Heart left ventricle (tissue), 16 donors: ENCODE measurements at regions not wholly inside any gene's neighbourhood (a gene's known extent, or its start where the extent isn't known, plus 50 kb on each side); places are given as distances from the start of the nearest gene placed in this dataset.
"Not testable (repeated sequence)": the region's sequence is repeated elsewhere in the genome, so short reads cannot be mapped to it uniquely, and the experiment has no call there.

Experiments
- ATAC-seq, 4 donors: fragments of 200-7000 bp; cut with Tn5 transposase; one replicate each; pipeline ENCODE4 v1.9.1; 2020 to 2022; ENCODE audit warnings: moderate library complexity in 4 of 4, mild to moderate bottlenecking in 3 of 4, moderate number of reproducible peaks in 1 of 4
- DNase-seq, 5 donors: peaks; one replicate each; pipeline ENCODE4 v3.0.0-alpha.2; 2020
- H3K27ac ChIP-seq, 12 donors: fragments of 200-600 bp; sonication (generic) in 4 of 12; one replicate each; pipeline versions ENCODE4 v1.5.0 to v1.8.0; 2016 to 2022; ENCODE audit warnings: mild to moderate bottlenecking in 2 of 12
- H3K27me3 ChIP-seq, 9 donors: fragments of 200-600 bp; sonication (generic) in 2 of 9; one replicate each; pipeline versions ENCODE4 v1.5.1 to v1.8.0; 2016 to 2022; ENCODE audit warnings: mild to moderate bottlenecking in 3 of 9
- H3K36me3 ChIP-seq, 9 donors: fragments of 200-600 bp; sonication (generic) in 2 of 9; one replicate each; pipeline versions ENCODE4 v1.5.0 to v1.8.0; 2018 to 2022; ENCODE audit warnings: mild to moderate bottlenecking in 2 of 9
- H3K4me1 ChIP-seq, 12 donors: fragments of 200-600 bp; sonication (generic) in 4 of 12; one replicate each; pipeline versions ENCODE4 v1.5.0 to v1.8.0; 2016 to 2022; ENCODE audit warnings: mild to moderate bottlenecking in 3 of 12
- H3K4me3 ChIP-seq, 12 donors: fragments of 200-600 bp; sonication (generic) in 4 of 12; one replicate each; pipeline versions ENCODE4 v1.5.0 to v1.8.0; 2017 to 2022; ENCODE audit warnings: mild to moderate bottlenecking in 9 of 12, moderate library complexity in 4 of 12
- H3K9me3 ChIP-seq, 12 donors: fragments of 200-600 bp; sonication (generic) in 4 of 12; one replicate each; pipeline versions ENCODE4 v1.5.0 to v1.8.0; 2016 to 2022; ENCODE audit warnings: mild to moderate bottlenecking in 1 of 12
- POLR2A ChIP-seq, 2 donors: fragments of 450-650 bp; IDR thresholded peaks; one replicate each; pipeline ENCODE4 v1.6.1; 2017; ENCODE audit warnings: antibody characterized with exemption in 2 of 2, mild to moderate bottlenecking in 2 of 2, moderate library complexity in 2 of 2
- WGBS, 4 donors: extraction: QIAGEN DNeasy Blood & Tissue Kit in 2 of 4; methylation state at CpG; one replicate each; pipeline versions ENCODE4 v1.1.5 to v1.1.7; 2013 to 2018; 5-methylcytosine and 5-hydroxymethylcytosine counted together
- intact Hi-C, 10 donors: fragments of 100-400 bp; cut with DNase I; formaldehyde crosslinking; loops; one replicate each; pipeline versions ENCODE4 v1.11.1 to v1.14.2; 2022
- TF ChIP-seq, protein P1 (sequence below), 12 donors: fragments of 200-600 bp; sonication (generic) in 4 of 12; IDR thresholded peaks; one replicate each; pipeline versions ENCODE4 v1.5.0 to v1.8.0; 2018 to 2022; ENCODE audit warnings: antibody characterized with exemption in 12 of 12, mild to moderate bottlenecking in 5 of 12
- donor health status: ischemic (EF 13 %, LVEDD 7.1; RV severe dilation, severe dysfunction).
- donor health status: healthy with polysubstance abuse.
- donor health status: DM: no; HTN: yes; CAD: no.
- donor health status: DM: no; HTN: no; CAD: no.
- donor health status: ischemic (EF 25% LVEDD 6.9; RV normal size, moderate dysfunction).
- donor health status: ischemic (EF 25% LVEDD 5.7; RV mildly dilated, moderate dysfunction).
- donor health status: healthy.
- donor health status: DM: yes; HTN: yes; CAD: no.
- donor health status: ischemic (EF 35%, LVEDD 5.7; RV mildly dilated, moderate dysfunction).
- donor health status: nonischemic (EF 11% LVEDD 7.7; RV severe dilation, severe dysfunction).
- donor health status: DM: yes; HTN: yes; CAD: no.
- donor health status: PGD.
- donor health status: ischemic (EF 29% LVEDD 5.4; RV normal size, mild dysfunction).
- donor health status: nonischemic (EF 23%, LVEDD 6.1; RV moderate dilation, normal function).

DNA sequence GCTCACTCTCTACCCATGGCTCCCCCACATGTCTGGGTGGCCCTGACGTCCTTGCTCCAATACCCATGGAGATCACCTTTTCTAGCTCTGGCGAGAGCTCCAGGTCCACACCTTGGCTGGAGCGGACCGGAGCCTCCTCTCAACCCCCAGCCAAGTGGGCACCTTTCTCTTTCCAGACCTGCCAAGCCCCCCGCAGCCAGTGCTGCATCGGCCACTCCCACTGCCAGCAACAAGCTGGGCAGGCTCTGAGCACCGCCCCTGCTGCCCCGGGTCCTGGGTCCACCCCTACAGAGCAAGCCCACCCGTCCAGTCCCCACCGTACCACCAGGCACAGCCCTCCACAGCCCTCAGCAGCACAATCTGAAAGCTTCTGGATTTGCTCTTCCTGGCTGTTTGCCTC, 98.2 kb upstream of the C14orf180 start:
- no peak for TF ChIP-seq POLR2A (IDR thresholded peaks at IDR 0.05)
- TF ChIP-seq, protein P1, sequence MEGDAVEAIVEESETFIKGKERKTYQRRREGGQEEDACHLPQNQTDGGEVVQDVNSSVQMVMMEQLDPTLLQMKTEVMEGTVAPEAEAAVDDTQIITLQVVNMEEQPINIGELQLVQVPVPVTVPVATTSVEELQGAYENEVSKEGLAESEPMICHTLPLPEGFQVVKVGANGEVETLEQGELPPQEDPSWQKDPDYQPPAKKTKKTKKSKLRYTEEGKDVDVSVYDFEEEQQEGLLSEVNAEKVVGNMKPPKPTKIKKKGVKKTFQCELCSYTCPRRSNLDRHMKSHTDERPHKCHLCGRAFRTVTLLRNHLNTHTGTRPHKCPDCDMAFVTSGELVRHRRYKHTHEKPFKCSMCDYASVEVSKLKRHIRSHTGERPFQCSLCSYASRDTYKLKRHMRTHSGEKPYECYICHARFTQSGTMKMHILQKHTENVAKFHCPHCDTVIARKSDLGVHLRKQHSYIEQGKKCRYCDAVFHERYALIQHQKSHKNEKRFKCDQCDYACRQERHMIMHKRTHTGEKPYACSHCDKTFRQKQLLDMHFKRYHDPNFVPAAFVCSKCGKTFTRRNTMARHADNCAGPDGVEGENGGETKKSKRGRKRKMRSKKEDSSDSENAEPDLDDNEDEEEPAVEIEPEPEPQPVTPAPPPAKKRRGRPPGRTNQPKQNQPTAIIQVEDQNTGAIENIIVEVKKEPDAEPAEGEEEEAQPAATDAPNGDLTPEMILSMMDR (IDR thresholded peaks at IDR 0.05) = no peak
- Histone ChIP-seq H3K9me3 (peaks cover 0 to 28% (median 13%) of the 10 kb centered on the region in 12 donors), H3K36me3 (no peaks in the 10 kb centered on the region), H3K27me3 (peaks cover 0 to 18% (median 0%) of the 10 kb centered on the region in 9 donors), H3K4me1 (no peaks in the 10 kb centered on the region), H3K4me3 (no peak overlapping the region), H3K27ac (no peak overlapping the region)
- intact Hi-C loops = no loop called here
- DNase-seq (no peak), ATAC-seq (no peak)
- 92 to 95% (median 93%) methylated on average over 10 of the region's 10 CpGs for WGBS, 4 donors

GRCh38 chr14:104482017-104482416, 97.5 kb upstream of the C14orf180 start:
- DNase-seq, H3K4me1 ChIP-seq, H3K4me3 ChIP-seq, H3K36me3 ChIP-seq, ATAC-seq, intact Hi-C loops, H3K27ac ChIP-seq: not testable (repeated sequence)
- Histone ChIP-seq H3K9me3 (peaks cover 0 to 28% (median 13%) of the 10 kb centered on the region in 12 donors), H3K27me3 (peaks cover 0 to 18% (median 0%) of the 10 kb centered on the region in 9 donors)
- 78 to 81% (median 80%) methylated on average over 9 of the region's 9 CpGs for WGBS, 4 donors

DNA sequence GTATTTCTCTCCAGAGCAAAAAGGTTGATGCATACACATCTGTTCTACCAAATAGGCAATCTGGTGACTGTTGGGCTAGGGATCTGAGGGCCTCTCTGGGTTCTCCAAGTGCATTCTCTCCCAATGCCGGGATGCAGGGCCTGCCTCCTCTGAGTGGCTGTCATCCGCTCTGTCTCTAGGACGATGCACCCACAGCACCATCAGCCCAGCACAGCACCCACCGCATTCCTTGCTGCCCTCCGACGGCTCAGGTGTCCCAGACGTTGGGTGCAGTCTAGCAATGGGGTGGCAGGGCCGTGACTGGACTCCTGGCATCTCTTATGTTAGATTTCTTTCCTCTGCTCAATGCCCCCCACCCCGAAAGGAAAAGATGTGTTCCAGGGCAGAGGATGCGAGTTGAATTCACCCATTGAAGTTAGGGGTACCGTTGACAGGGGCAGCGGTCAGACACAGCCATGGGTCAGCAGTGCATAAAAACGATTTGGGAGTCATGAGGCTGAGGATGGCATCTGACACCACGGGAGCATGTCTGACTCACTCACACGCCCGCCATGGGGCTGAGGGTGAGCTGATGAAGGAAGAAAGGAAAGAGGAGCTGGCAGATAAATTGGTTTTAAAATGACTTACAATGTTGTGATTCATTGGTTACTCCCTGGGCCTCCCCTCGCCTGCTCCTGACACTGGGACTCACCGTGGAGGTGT, 93.2 kb upstream of the C14orf180 start:
- intact Hi-C loops = no loop called here
- H3K36me3 ChIP-seq = no peaks in the 10 kb centered on the region
- DNase-seq (no peak), ATAC-seq (no peak)
- no peak overlapping the region for H3K27ac ChIP-seq
- TF ChIP-seq POLR2A (IDR thresholded peaks at IDR 0.05) = no peak
- TF ChIP-seq, protein P1 (IDR thresholded peaks at IDR 0.05) = no peak
- peaks cover 0 to 18% (median 11%) of the 10 kb centered on the region in 12 donors for H3K9me3 ChIP-seq
- H3K4me3 ChIP-seq = no peak overlapping the region
- WGBS, 4 donors = 82 to 90% (median 86%) methylated on average over 13 to 18 of the region's 18 CpGs
- H3K27me3 ChIP-seq = peaks cover 0 to 11% (median 0%) of the 10 kb centered on the region in 9 donors
- H3K4me1 ChIP-seq = no peaks in the 10 kb centered on the region

DNA sequence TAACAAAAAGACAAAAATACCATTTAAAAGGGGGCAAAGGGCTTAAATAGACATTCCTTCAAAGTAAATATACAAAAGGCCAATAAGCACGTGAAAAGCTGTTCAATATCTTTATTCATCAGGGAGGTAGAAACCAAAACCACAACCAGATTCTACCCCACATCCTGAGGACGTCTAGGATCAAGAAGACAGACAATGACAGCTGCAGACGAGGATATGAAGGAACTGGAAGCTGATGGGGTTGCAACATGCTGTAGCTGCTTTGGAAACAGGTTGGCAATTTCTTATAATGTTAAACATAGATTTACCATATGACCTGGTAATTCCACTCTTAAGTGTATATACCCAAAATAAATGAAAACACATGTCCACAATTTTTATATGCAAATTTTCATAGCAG, 85.1 kb upstream of the C14orf180 start:
- H3K27ac ChIP-seq = no peak overlapping the region
- H3K36me3 ChIP-seq = no peaks in the 10 kb centered on the region
- intact Hi-C loops = no loop called here
- ATAC-seq (no peak), DNase-seq (no peak)
- no peaks in the 10 kb centered on the region for H3K27me3 ChIP-seq
- peaks cover 0 to 20% (median 2%) of the 10 kb centered on the region in 12 donors for H3K9me3 ChIP-seq
- H3K4me1 ChIP-seq = no peaks in the 10 kb centered on the region
- WGBS, 4 donors = 42 to 61% (median 49%) methylated on average over 3 of the region's 3 CpGs
- no peak for TF ChIP-seq POLR2A (IDR thresholded peaks at IDR 0.05)
- TF ChIP-seq, protein P1 (IDR thresholded peaks at IDR 0.05) = no peak
- H3K4me3 ChIP-seq = no peak overlapping the region

DNA sequence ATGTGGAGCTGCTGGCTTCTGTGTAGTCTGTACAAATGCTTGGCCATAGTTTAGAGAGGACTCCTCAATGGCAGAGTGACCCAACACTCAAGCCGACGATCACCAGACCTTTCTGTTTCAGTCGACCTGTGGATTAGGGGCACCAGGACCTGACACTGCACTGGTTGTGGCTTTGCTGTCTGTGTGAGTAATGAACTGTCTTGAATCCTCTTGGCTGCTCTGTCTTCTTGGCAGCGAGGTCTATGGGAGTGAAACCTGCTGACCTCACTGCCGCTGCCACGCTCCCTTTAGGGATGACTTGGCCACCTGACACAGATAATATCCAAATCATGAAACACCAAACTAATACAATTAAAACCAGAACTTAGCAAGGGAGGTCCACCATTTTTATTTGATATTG, 83.5 kb upstream of the C14orf180 start:
- 57 to 73% (median 66%) methylated on average over 6 of the region's 6 CpGs for WGBS, 4 donors
- ATAC-seq = no peak

More for the DNA sequence above, 83.5 kb upstream of the C14orf180 start:
- no peak overlapping the region for H3K4me3 ChIP-seq
- H3K4me1 ChIP-seq = no peaks in the 10 kb centered on the region
- DNase-seq = peak in 1 of 5 donors; percentile 21
- no peaks in the 10 kb centered on the region for H3K27me3 ChIP-seq
- no peak overlapping the region for H3K27ac ChIP-seq
- H3K9me3 ChIP-seq = peaks cover 0 to 23% (median 2%) of the 10 kb centered on the region in 12 donors
- intact Hi-C loops = no loop called here
- TF ChIP-seq POLR2A (IDR thresholded peaks at IDR 0.05) = no peak
- TF ChIP-seq, protein P1 (IDR thresholded peaks at IDR 0.05) = no peak
- no peaks in the 10 kb centered on the region for H3K36me3 ChIP-seq
